H9 (cell line): ENCODE measurements at regions not wholly inside any gene's neighbourhood (a gene's known extent, or its start where the extent isn't known, plus 50 kb on each side); places are given as distances from the start of the nearest gene placed in this dataset.

ENCODE experiments used
- DNase-seq: peaks from one replicate; pipeline ENCODE4 v3.0.0-alpha.2; 2017
- H2AFZ ChIP-seq: one replicate; pipeline ENCODE4 v1.6.1; 2013; ENCODE audit warnings: mild to moderate bottlenecking, low read length, control low read depth, moderate library complexity
- H2AK5ac ChIP-seq: 2 replicates; pipeline ENCODE4 v1.6.1; 2013; ENCODE audit warnings: low read length, control low read depth, mixed read lengths; ENCODE audit not compliant: insufficient read length
- H2BK120ac ChIP-seq: one replicate; pipeline ENCODE4 v1.6.1; 2013; ENCODE audit warnings: low read depth, mild to moderate bottlenecking, low read length, control low read depth, inconsistent platforms; ENCODE audit not compliant: poor library complexity, severe bottlenecking
- H2BK12ac ChIP-seq: 2 replicates; pipeline ENCODE4 v1.6.1; 2013; ENCODE audit warnings: low read length, control low read depth, mixed read lengths, low read depth; ENCODE audit not compliant: insufficient read length
- H2BK15ac ChIP-seq: 2 replicates; pipeline ENCODE4 v1.6.1; 2013; ENCODE audit warnings: low read depth, low read length, control low read depth
- H2BK20ac ChIP-seq: one replicate; pipeline ENCODE4 v1.6.1; 2013; ENCODE audit warnings: low read depth, mild to moderate bottlenecking, low read length, control low read depth, inconsistent platforms; ENCODE audit not compliant: poor library complexity, severe bottlenecking
- H2BK5ac ChIP-seq: 2 replicates; pipeline ENCODE4 v1.6.1; 2013; ENCODE audit warnings: low read length, control low read depth, mixed read lengths; ENCODE audit not compliant: insufficient read length
- H3K14ac ChIP-seq: 2 replicates; pipeline ENCODE4 v1.6.1; 2013; ENCODE audit warnings: low read length, control low read depth; ENCODE audit not compliant: insufficient read depth
- H3K18ac ChIP-seq: 2 replicates; pipeline ENCODE4 v1.6.1; 2013; ENCODE audit warnings: low read depth, mild to moderate bottlenecking, mixed read lengths, low read length, control low read depth; ENCODE audit not compliant: insufficient read length
- H3K23ac ChIP-seq: 2 replicates; pipeline ENCODE4 v1.6.1; 2013; ENCODE audit warnings: low read length, control low read depth, mixed read lengths, low read depth; ENCODE audit not compliant: insufficient read length
- H3K23me2 ChIP-seq: 2 replicates; pipeline ENCODE4 v1.6.1; 2013; ENCODE audit warnings: low read depth, mild to moderate bottlenecking, mixed read lengths, low read length, control low read depth; ENCODE audit not compliant: insufficient read length, poor library complexity, severe bottlenecking
- H3K27ac ChIP-seq: 2 replicates; pipeline ENCODE4 v1.5.1; 2013; ENCODE audit warnings: low read length, control low read depth, mixed read lengths, low read depth; ENCODE audit not compliant: insufficient read length
- H3K27me3 ChIP-seq: 2 replicates; pipeline ENCODE4 v1.6.1; 2013; ENCODE audit warnings: low read length, control low read depth, inconsistent platforms; ENCODE audit not compliant: insufficient read depth
- H3K4ac ChIP-seq: 2 replicates; pipeline ENCODE4 v1.6.1; 2013; ENCODE audit warnings: low read depth, mild to moderate bottlenecking, control low read depth, inconsistent platforms, low read length, moderate library complexity
- H3K4me1 ChIP-seq: 2 replicates; pipeline ENCODE4 v1.6.1; 2013; ENCODE audit warnings: low read length, control low read depth, inconsistent platforms; ENCODE audit not compliant: insufficient read depth
- H3K4me2 ChIP-seq: 2 replicates; pipeline ENCODE4 v1.6.1; 2013; ENCODE audit warnings: low read length, control low read depth, mixed read lengths; ENCODE audit not compliant: insufficient read length, insufficient read depth
- H3K56ac ChIP-seq: 2 replicates; pipeline ENCODE4 v1.6.1; 2013; ENCODE audit warnings: low read depth, mild to moderate bottlenecking, mixed read lengths, low read length, control low read depth; ENCODE audit not compliant: insufficient read length
- H3K79me1 ChIP-seq: 2 replicates; pipeline ENCODE4 v1.6.1; 2013; ENCODE audit warnings: low read depth, mild to moderate bottlenecking, moderate library complexity, low read length, control low read depth, inconsistent platforms; ENCODE audit not compliant: insufficient read depth, poor library complexity, severe bottlenecking
- H3K79me2 ChIP-seq: 2 replicates; pipeline ENCODE4 v1.6.1; 2013; ENCODE audit warnings: low read length, control low read depth, inconsistent platforms; ENCODE audit not compliant: insufficient read depth
- H3K9ac ChIP-seq: 2 replicates; pipeline ENCODE4 v1.6.1; 2013; ENCODE audit warnings: low read length, control low read depth, mixed read lengths; ENCODE audit not compliant: insufficient read length; ENCODE audit errors: extremely low read depth
- H3K9me3 ChIP-seq: one replicate; pipeline ENCODE4 v1.6.1; 2013; ENCODE audit warnings: low read depth, low read length, inconsistent platforms; ENCODE audit not compliant: control insufficient read depth
- H3T11ph ChIP-seq: one replicate; pipeline ENCODE4 v1.6.1; 2013; ENCODE audit warnings: mild to moderate bottlenecking, low read length, control low read depth, inconsistent platforms
- H4K20me1 ChIP-seq: one replicate; pipeline ENCODE4 v1.6.1; 2013; ENCODE audit not compliant: control insufficient read depth, insufficient read length, insufficient read depth
- H4K5ac ChIP-seq: 2 replicates; pipeline ENCODE4 v1.6.1; 2013; ENCODE audit warnings: low read depth, mild to moderate bottlenecking, mixed read lengths, low read length, control low read depth; ENCODE audit not compliant: insufficient read length
- H4K8ac ChIP-seq: replicated peaks from 2 replicates; pipeline ENCODE4 v1.6.1; 2013; ENCODE audit warnings: low read length, control low read depth, mixed read lengths, low read depth; ENCODE audit not compliant: insufficient read length
- H4K91ac ChIP-seq: 2 replicates; pipeline ENCODE4 v1.6.1; 2013; ENCODE audit warnings: low read depth, mild to moderate bottlenecking, moderate library complexity, mixed read lengths, low read length, control low read depth; ENCODE audit not compliant: insufficient read length
- H3K27ac Mint-ChIP-seq, 3 experiments: 2 replicates in 2 of 3; 3 replicates in 1 of 3; pipeline ENCODE4 v1.8.0; 2020 to 2021; ENCODE audit warnings: mixed read lengths in 3 of 3, mild to moderate bottlenecking in 1 of 3, moderate library complexity in 1 of 3
- H3K27me3 Mint-ChIP-seq: 2 replicates; pipeline ENCODE4 v1.8.0; 2021; ENCODE audit warnings: low read depth, mild to moderate bottlenecking, moderate library complexity, mixed read lengths
- H3K36me3 Mint-ChIP-seq, 3 experiments: 2 replicates in 2 of 3; 3 replicates in 1 of 3; pipeline ENCODE4 v1.8.0; 2020 to 2021; ENCODE audit warnings: low read depth in 3 of 3, mixed read lengths in 3 of 3; ENCODE audit not compliant: insufficient read depth in 1 of 3
- H3K4me1 Mint-ChIP-seq, 2 experiments: 2 replicates each; pipeline ENCODE4 v1.8.0; 2020; ENCODE audit warnings: mixed read lengths in 2 of 2
- H3K4me3 Mint-ChIP-seq, 2 experiments: 2 replicates in 1 of 2; 3 replicates in 1 of 2; pipeline ENCODE4 v1.8.0; 2020 to 2021; ENCODE audit warnings: mild to moderate bottlenecking in 2 of 2, mixed read lengths in 2 of 2, moderate library complexity in 1 of 2
- H3K9me3 Mint-ChIP-seq, 2 experiments: 2 replicates in 1 of 2; 3 replicates in 1 of 2; pipeline ENCODE4 v1.8.0; 2020; ENCODE audit warnings: mild to moderate bottlenecking in 2 of 2, mixed read lengths in 2 of 2, moderate library complexity in 1 of 2
- CTCF ChIP-seq: fragments of 200-600 bp; sonication (generic); conservative IDR thresholded peaks from 3 replicates; pipeline ENCODE4 v1.8.0; 2021; ENCODE audit warnings: antibody characterized with exemption, mild to moderate bottlenecking
- WGBS: extraction: QIAGEN DNeasy Blood & Tissue Kit; methylation state at CpG from one replicate; pipeline ENCODE4 v1.1.7; 2013; ENCODE audit warnings: missing lambda C conversion rate, low lambda C conversion rate, mixed read lengths; ENCODE audit not compliant: insufficient read length; ENCODE audit errors: extremely low coverage; 5-methylcytosine and 5-hydroxymethylcytosine counted together

DNA sequence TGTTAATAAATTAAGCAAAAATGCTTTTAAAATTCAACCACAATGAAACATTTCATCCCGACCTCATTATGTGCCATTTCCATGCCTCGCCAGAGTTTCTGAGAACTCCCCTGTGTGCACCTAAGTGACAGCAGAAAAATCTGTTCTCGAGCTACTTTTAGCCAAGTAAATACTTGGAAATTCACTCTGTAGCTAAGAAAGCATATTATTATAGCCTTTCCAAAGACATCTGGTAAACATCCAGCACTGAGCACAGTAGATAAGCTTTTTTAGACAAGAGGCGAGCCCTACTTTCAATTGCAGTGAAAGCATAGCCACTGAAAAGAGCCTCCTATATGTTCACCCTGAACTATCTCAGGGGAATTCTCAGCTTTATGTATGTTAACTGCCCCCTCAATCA, 242.8 kb upstream of the PSMD7 start:
- Histone ChIP-seq H4K8ac (no peak overlapping the region), H4K5ac (no peak overlapping the region), H3K27ac (no peak overlapping the region), H3K79me2 (no peaks in the 10 kb centered on the region), H3K23me2 (no peaks in the 10 kb centered on the region), H3T11ph (no peak overlapping the region), H2BK120ac (no peak overlapping the region), H2BK12ac (no peak overlapping the region), H3K27me3 (no peaks in the 10 kb centered on the region), H2BK5ac (no peak overlapping the region), H3K23ac (no peak overlapping the region), H3K18ac (no peak overlapping the region), H2AK5ac (no peak overlapping the region), H2AFZ (no peak overlapping the region), H2BK15ac (no peak overlapping the region), H2BK20ac (no peak overlapping the region), H3K79me1 (no peaks in the 10 kb centered on the region), H3K14ac (no peak overlapping the region), H4K91ac (no peak overlapping the region), H3K4ac (no peak overlapping the region), H3K56ac (no peak overlapping the region), H3K4me1 (no peaks in the 10 kb centered on the region), H3K9ac (no peak overlapping the region), H3K9me3 (peaks cover 4% of the 10 kb centered on the region), H4K20me1 (no peaks in the 10 kb centered on the region), H3K4me2 (no peak overlapping the region)
- WGBS: no CpG with 5 or more reads among the region's 4 CpGs
- Mint-ChIP-seq H3K27me3 (no peaks in the 10 kb centered on the region; the same call in 1 of the 2 replicates), H3K4me1 (peaks cover 6 to 11% of the 10 kb centered on the region in 2 experiments), H3K4me3 (no peak overlapping the region), H3K36me3 (peaks cover 14 to 37% (median 19%) of the 10 kb centered on the region in 3 experiments), H3K27ac (no peak overlapping the region), H3K9me3 (peaks cover 16 to 37% of the 10 kb centered on the region in 2 experiments)
- no peak for DNase-seq
- no peak for TF ChIP-seq CTCF
